Psoas muscle (tissue), 7 donors: ENCODE measurements at regions not wholly inside any gene's neighbourhood (a gene's known extent, or its start where the extent isn't known, plus 50 kb on each side); places are given as distances from the start of the nearest gene placed in this dataset.

Source experiments
- ATAC-seq, 4 donors: fragments of 200-7000 bp; cut with Tn5 transposase; one replicate each; pipeline ENCODE4 v1.9.1; 2020; ENCODE audit warnings: moderate library complexity in 3 of 4, mild to moderate bottlenecking in 2 of 4
- DNase-seq, 2 donors: peaks; one replicate each; pipeline ENCODE4 v3.0.0-alpha.2; 2020
- H3K27ac ChIP-seq: fragments of 200-600 bp; one replicate; pipeline ENCODE4 v1.8.0; 2022
- H3K27me3 ChIP-seq, 3 donors: fragments of 200-600 bp in 1 of 3; one replicate each; pipeline versions ENCODE4 v1.6.1 to v1.8.0; 2013 to 2022; ENCODE audit warnings: low read length in 2 of 3, mild to moderate bottlenecking in 2 of 3, moderate library complexity in 1 of 3; ENCODE audit not compliant: insufficient read depth in 3 of 3
- H3K36me3 ChIP-seq, 2 donors: fragments of 200-600 bp in 1 of 2; one replicate each; pipeline versions ENCODE4 v1.6.1 to v1.8.0; 2013 to 2022; ENCODE audit warnings: low read depth in 1 of 2, mild to moderate bottlenecking in 1 of 2, moderate library complexity in 1 of 2; ENCODE audit not compliant: insufficient read depth in 1 of 2
- H3K4me1 ChIP-seq: fragments of 200-600 bp; one replicate; pipeline ENCODE4 v1.8.0; 2022
- H3K4me3 ChIP-seq: fragments of 200-600 bp; one replicate; pipeline ENCODE4 v1.8.0; 2022; ENCODE audit warnings: mild to moderate bottlenecking
- H3K9me3 ChIP-seq: fragments of 200-600 bp; one replicate; pipeline ENCODE4 v1.8.0; 2022
- CTCF ChIP-seq: fragments of 200-600 bp; IDR thresholded peaks from one replicate; pipeline ENCODE4 v1.8.0; 2022; ENCODE audit warnings: antibody characterized with exemption
- WGBS, 3 donors: extraction: QIAGEN DNeasy Blood & Tissue Kit; methylation state at CpG; one replicate each; pipeline versions ENCODE4 v1.1.6 to v1.1.7; 2013; 5-methylcytosine and 5-hydroxymethylcytosine counted together
- intact Hi-C, 2 donors: fragments of 100-400 bp; cut with DNase I; formaldehyde crosslinking; loops; one replicate each; pipeline versions ENCODE4 v1.11.0 to v1.14.2; 2022
- donor health status: healthy with polysubstance abuse.
- donor health status: DM: no; HTN: no; CAD: no; lungs with moderate emphysema.
- donor health status: Bipolar disorder and iron deficiency.
- donor health status: healthy.
- donor health status: DM: yes; HTN: yes; CAD: no.
- donor health status: DM: no; HTN: no; CAD: no.
- donor health status: DM: yes; HTN: yes; CAD: no.

- Histone ChIP-seq H3K27me3 (peaks cover 0 to 34% (median 0%) of the 10 kb centered on the region in 3 donors), H3K9me3 (no peaks in the 10 kb centered on the region), H3K27ac (no peak overlapping the region), H3K4me1 (no peaks in the 10 kb centered on the region), H3K36me3 (no peaks in the 10 kb centered on the region), H3K4me3 (no peak overlapping the region)
- intact Hi-C loops: no loop called here
- DNase-seq (no peak), ATAC-seq (no peak)
- WGBS, 3 donors: 67 to 75% (median 72%) methylated on average over 2 of the region's 2 CpGs
- no peak for TF ChIP-seq CTCF
Observed at GRCh38 chr15:92315595-92316211, 78.0 kb upstream of the ST8SIA2 start.

- Histone ChIP-seq H3K27me3 (peaks cover 0 to 38% (median 0%) of the 10 kb centered on the region in 3 donors), H3K36me3 (no peaks in the 10 kb centered on the region), H3K4me3 (no peak overlapping the region), H3K4me1 (no peaks in the 10 kb centered on the region), H3K27ac (no peak overlapping the region), H3K9me3 (no peaks in the 10 kb centered on the region)
- no peak for ATAC-seq
- 49 to 60% (median 51%) methylated on average over 14 of the region's 14 CpGs for WGBS, 3 donors
- intact Hi-C loops: no loop called here
- no peak for TF ChIP-seq CTCF
- DNase-seq: no peak
Observed at GRCh38 chr15:92316586-92317295, 76.9 kb upstream of the ST8SIA2 start.

- H3K9me3 ChIP-seq: no peaks in the 10 kb centered on the region
- no peak overlapping the region for H3K4me3 ChIP-seq
- DNase-seq (no peak), ATAC-seq (no peak)
- no peaks in the 10 kb centered on the region for H3K36me3 ChIP-seq
- H3K4me1 ChIP-seq: no peaks in the 10 kb centered on the region
- 78 to 85% (median 84%) methylated on average over 6 of the region's 6 CpGs for WGBS, 3 donors
- no peak overlapping the region for H3K27ac ChIP-seq
- no peak for TF ChIP-seq CTCF
- peaks cover 0 to 33% (median 0%) of the 10 kb centered on the region in 3 donors for H3K27me3 ChIP-seq
- intact Hi-C loops: no loop called here
Observed at GRCh38 chr15:92320012-92320699, 73.5 kb upstream of the ST8SIA2 start.

- H3K27me3 ChIP-seq: peaks cover 0 to 15% (median 3%) of the 10 kb centered on the region in 3 donors
- TF ChIP-seq CTCF: no peak
- H3K27ac ChIP-seq: no peak overlapping the region
- ATAC-seq (no peak), DNase-seq (no peak)
- WGBS, 3 donors: 38 to 50% (median 42%) methylated on average over 13 of the region's 13 CpGs
- no peak overlapping the region for H3K4me3 ChIP-seq
- H3K36me3 ChIP-seq: no peaks in the 10 kb centered on the region
- intact Hi-C loops: no loop called here
- no peaks in the 10 kb centered on the region for H3K9me3 ChIP-seq
- no peaks in the 10 kb centered on the region for H3K4me1 ChIP-seq
Observed at GRCh38 chr15:92322566-92323355, 70.9 kb upstream of the ST8SIA2 start.
